GM18519 (cell line): ENCODE measurements at regions not wholly inside any gene's neighbourhood (a gene's known extent, or its start where the extent isn't known, plus 50 kb on each side); places are given as distances from the start of the nearest gene placed in this dataset.
"Not testable (repeated sequence)": the region's sequence is repeated elsewhere in the genome, so short reads cannot be mapped to it uniquely, and the experiment has no call there.

ENCODE experiments used
- ATAC-seq: cut with Tn5 transposase; IDR thresholded peaks from one replicate; pipeline ENCODE4 v1.9.1; 2021; ENCODE audit warnings: mild to moderate bottlenecking, moderate library complexity; ENCODE audit not compliant: unreplicated experiment, low FRiP score

GRCh38 chr18:66013969-66014368, 263.2 kb downstream of the CDH7 start:
- ATAC-seq = no peak

- ATAC-seq = no peak
These were observed 261.1 kb downstream of the CDH7 start for GRCh38 chr18:66011916-66012315.

- no peak for ATAC-seq
These were observed 255.2 kb downstream of the CDH7 start for GRCh38 chr18:66005831-66006588.

GRCh38 chr18:65998971-65999700, 248.3 kb downstream of the CDH7 start:
- ATAC-seq = not testable (repeated sequence)

- ATAC-seq = no peak
These were observed 244.4 kb downstream of the CDH7 start for GRCh38 chr18:65995206-65995605.

GRCh38 chr18:65994302-65994701, 243.5 kb downstream of the CDH7 start:
- no peak for ATAC-seq

GRCh38 chr18:65990944-65991708, 240.3 kb downstream of the CDH7 start:
- ATAC-seq = no peak

- ATAC-seq = no peak
These were observed 239.4 kb downstream of the CDH7 start for GRCh38 chr18:65990174-65990690.

- no peak for ATAC-seq
These were observed 238.2 kb downstream of the CDH7 start for GRCh38 chr18:65988972-65989371.

GRCh38 chr18:65988386-65988785, 237.6 kb downstream of the CDH7 start:
- ATAC-seq = no peak

- ATAC-seq = no peak
These were observed 232.9 kb downstream of the CDH7 start for GRCh38 chr18:65983750-65984149.

GRCh38 chr18:65975536-65975935, 224.7 kb downstream of the CDH7 start:
- no peak for ATAC-seq

- no peak for ATAC-seq
These were observed 223.9 kb downstream of the CDH7 start for GRCh38 chr18:65974758-65975157.

- ATAC-seq = no peak
These were observed 217.6 kb downstream of the CDH7 start for GRCh38 chr18:65968239-65969004.

- ATAC-seq = no peak
These were observed 204.9 kb downstream of the CDH7 start for GRCh38 chr18:65955747-65956146.

- ATAC-seq = no peak
These were observed 203.6 kb downstream of the CDH7 start for GRCh38 chr18:65954372-65954771.

GRCh38 chr18:65946777-65947176, 196.0 kb downstream of the CDH7 start:
- ATAC-seq = no peak

GRCh38 chr18:65943268-65943667, 192.5 kb downstream of the CDH7 start:
- no peak for ATAC-seq

- no peak for ATAC-seq
These were observed 192.0 kb downstream of the CDH7 start for GRCh38 chr18:65942854-65943253.

GRCh38 chr18:65942104-65942503, 191.3 kb downstream of the CDH7 start:
- ATAC-seq = no peak
